K562 (cell line): ENCODE measurements at regions not wholly inside any gene's neighbourhood (a gene's known extent, or its start where the extent isn't known, plus 50 kb on each side); places are given as distances from the start of the nearest gene placed in this dataset.

Experiments
- BRD4 ChIP-seq: fragments of 200-600 bp; sonication (generic); IDR thresholded peaks from 2 replicates; pipeline ENCODE4 v1.6.1; 2017; ENCODE audit warnings: inconsistent platforms
- MLLT1 ChIP-seq, 2 experiments: fragments of 450-650 bp; IDR thresholded peaks; 2 replicates each; pipeline ENCODE4 v1.6.1; 2016
- PML ChIP-seq: IDR thresholded peaks from 2 replicates; pipeline ENCODE4 v1.6.1; 2012; ENCODE audit warnings: low read length, inconsistent platforms
- PTBP1 ChIP-seq: fragments of 200-400 bp; formaldehyde crosslinking; IDR thresholded peaks from 2 replicates; pipeline ENCODE4 v1.6.1; 2017; ENCODE audit warnings: low read depth, low read length
- ZNF133 ChIP-seq: fragments of 250-450 bp; sonication (Bioruptor Pico); IDR thresholded peaks from 2 replicates; pipeline ENCODE4 v1.4.0; 2020; ENCODE audit warnings: mild to moderate bottlenecking
- TF ChIP-seq, protein P1 (sequence below): fragments of 450-650 bp; IDR thresholded peaks from 2 replicates; pipeline ENCODE4 v1.6.1; 2016; ENCODE audit warnings: antibody characterized with exemption

- TF ChIP-seq BRD4 (no peak), PTBP1 (no peak), MLLT1 (IDR thresholded peaks at IDR 0.05) (no peak), ZNF133 (no peak), PML (no peak)
- TF ChIP-seq, protein P1, sequence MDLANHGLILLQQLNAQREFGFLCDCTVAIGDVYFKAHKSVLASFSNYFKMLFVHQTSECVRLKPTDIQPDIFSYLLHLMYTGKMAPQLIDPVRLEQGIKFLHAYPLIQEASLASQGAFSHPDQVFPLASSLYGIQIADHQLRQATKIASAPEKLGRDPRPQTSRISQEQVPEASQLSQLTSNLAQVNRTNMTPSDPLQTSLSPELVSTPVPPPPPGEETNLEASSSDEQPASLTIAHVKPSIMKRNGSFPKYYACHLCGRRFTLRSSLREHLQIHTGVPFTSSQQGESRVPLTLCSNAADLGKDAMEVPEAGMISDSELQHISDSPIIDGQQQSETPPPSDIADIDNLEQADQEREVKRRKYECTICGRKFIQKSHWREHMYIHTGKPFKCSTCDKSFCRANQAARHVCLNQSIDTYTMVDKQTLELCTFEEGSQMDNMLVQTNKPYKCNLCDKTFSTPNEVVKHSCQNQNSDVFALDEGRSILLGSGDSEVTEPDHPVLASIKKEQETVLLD, result no peak
These were observed 56.1 kb downstream of the FEZF1 start for GRCh38 chr7:122248472-122248871.
